Epithelial cell of proximal tubule (primary cell): ENCODE measurements at regions not wholly inside any gene's neighbourhood (a gene's known extent, or its start where the extent isn't known, plus 50 kb on each side); places are given as distances from the start of the nearest gene placed in this dataset.
A peak's percentile ranks its signal among the peaks of the same experiment; 100 is the strongest.

Experiments used
- DNase-seq: peaks from one replicate; pipeline ENCODE4 v3.0.0-alpha.2; 2011; ENCODE audit warnings: low read depth
- H3K4me3 ChIP-seq: 2 replicates; pipeline ENCODE4 v1.5.1; 2011; ENCODE audit warnings: low read depth, mild to moderate bottlenecking, low read length
- TF ChIP-seq, protein P1 (sequence below): conservative IDR thresholded peaks from 2 replicates; pipeline ENCODE4 v1.5.1; 2012; ENCODE audit warnings: low read depth, mild to moderate bottlenecking, low read length

DNA sequence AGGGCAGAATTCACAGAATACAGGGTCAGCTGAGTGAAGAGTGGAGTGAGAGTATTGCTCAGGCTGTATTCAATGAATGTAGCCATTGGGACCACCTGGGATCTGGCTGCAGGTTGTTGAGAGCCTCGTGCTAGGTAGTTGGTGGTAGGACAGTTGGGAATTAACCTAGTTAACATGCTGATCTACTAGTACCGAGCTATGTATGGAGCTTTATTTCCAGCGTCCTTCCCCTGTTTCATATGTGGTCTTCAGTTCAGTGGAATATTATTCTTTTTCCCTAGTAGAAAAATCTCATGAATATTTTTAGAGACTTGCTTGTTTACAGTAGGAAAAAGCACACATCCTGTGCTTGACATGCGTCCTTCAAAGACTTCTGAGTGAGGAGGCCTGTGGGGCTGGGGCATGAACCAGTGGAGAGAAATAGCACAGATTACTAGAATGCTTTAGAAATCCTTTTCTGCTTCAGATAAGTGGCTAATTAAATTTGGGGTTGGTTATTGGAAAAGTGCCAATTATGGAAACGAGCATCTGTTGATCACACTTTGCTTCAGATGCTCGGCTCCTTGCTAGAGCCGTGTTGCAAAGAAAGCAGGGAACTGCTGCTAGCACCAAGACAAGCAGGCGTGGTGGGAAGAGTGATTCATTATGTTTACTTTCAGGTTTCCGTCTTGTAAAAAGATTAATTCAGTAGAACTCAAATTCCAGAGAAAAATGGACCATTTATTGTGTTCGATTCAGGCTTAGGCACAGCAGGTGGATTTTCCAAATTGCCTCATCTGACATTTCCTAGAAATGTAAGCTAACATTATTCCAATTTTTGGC, 53.6 kb downstream of the ARF6 start:
- no peak for DNase-seq
- TF ChIP-seq, protein P1, sequence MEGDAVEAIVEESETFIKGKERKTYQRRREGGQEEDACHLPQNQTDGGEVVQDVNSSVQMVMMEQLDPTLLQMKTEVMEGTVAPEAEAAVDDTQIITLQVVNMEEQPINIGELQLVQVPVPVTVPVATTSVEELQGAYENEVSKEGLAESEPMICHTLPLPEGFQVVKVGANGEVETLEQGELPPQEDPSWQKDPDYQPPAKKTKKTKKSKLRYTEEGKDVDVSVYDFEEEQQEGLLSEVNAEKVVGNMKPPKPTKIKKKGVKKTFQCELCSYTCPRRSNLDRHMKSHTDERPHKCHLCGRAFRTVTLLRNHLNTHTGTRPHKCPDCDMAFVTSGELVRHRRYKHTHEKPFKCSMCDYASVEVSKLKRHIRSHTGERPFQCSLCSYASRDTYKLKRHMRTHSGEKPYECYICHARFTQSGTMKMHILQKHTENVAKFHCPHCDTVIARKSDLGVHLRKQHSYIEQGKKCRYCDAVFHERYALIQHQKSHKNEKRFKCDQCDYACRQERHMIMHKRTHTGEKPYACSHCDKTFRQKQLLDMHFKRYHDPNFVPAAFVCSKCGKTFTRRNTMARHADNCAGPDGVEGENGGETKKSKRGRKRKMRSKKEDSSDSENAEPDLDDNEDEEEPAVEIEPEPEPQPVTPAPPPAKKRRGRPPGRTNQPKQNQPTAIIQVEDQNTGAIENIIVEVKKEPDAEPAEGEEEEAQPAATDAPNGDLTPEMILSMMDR: no peak
- H3K4me3 ChIP-seq: no peak overlapping the region

DNA sequence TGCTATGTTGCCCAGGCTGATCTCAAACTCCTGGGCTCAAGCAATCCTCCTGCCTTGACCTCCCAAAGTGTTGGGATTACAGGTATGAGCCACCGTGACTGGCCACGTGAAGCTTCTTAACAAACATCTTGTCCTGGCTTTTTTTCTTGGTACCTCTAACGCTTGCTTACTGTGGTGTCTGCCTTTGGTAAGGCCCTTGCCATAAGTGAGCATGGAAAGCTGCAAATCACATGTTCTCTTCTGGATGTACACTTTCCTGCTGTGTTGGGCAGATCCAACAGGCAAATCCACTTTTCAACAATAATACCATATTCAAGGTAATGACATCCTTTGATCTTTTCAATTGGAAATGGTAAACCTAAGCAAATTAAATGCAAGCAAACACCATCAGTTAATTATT, 54.6 kb downstream of the ARF6 start:
- no peak overlapping the region for H3K4me3 ChIP-seq
- TF ChIP-seq, protein P1: no peak
- no peak for DNase-seq

DNA sequence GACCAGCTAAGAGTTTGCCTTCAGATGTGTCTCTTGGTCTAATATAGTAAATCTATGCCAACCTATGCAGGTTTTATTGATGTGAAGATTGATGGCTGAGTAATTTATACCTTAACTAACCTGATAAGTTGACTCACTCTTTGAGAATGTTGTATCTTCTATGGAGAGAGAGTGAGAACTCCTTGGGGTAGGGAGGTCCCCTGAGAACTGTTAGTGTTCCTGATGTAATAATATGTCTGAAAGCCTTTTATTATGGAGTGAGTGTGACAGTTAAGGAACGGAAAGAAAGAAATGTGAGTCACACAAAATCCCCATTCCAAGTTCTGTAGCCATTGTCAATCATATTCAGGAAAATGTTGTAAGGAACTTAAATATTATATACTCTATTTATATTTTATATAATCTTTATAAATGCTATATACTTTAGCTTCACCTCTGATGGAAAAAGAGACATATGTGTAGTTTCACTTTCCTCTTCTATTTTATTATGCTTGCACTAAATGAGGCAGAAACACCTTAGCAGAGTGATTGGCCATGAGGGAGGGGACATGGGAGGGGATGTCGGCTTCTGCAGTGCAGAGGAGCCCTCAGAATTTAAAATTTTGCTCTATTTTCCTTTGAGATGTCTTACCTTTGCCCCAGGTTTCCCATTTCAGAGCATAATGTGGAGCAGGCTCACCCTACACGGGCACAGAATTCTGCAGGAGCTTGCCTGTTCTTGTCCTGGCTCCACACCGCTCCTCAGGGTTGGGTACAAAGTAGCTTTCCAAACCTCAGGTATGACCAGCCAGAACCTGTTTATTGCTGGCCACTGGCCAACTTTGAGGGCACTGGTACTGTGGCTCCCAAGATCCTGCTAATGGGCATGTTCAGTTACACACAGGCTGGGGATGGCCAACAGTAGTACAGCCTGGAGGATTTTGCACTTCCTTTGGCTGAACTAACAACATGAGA, 57.7 kb downstream of the ARF6 start:
- DNase-seq: no peak
- H3K4me3 ChIP-seq: peak overlapping the region; percentile 16
- TF ChIP-seq, protein P1: no peak

DNA sequence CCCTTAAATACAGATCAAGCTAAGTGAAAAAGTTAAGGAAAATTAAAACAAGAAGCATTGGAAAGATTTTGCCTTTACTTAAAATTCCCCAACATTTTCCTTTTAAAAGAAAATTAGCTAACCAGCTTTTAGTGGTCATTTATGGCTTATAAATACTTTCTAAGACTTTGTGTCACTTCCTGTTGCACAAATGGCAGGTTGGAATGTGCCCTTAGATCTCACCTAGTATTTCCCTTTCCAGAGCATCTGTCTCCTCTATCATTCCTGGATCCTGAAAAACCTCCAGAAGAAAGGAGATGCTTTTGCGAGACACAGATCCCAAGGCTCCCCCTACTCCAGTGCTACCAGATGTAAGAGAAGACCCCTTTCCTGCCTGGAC, 58.3 kb downstream of the ARF6 start:
- TF ChIP-seq, protein P1: no peak
- no peak overlapping the region for H3K4me3 ChIP-seq

DNA sequence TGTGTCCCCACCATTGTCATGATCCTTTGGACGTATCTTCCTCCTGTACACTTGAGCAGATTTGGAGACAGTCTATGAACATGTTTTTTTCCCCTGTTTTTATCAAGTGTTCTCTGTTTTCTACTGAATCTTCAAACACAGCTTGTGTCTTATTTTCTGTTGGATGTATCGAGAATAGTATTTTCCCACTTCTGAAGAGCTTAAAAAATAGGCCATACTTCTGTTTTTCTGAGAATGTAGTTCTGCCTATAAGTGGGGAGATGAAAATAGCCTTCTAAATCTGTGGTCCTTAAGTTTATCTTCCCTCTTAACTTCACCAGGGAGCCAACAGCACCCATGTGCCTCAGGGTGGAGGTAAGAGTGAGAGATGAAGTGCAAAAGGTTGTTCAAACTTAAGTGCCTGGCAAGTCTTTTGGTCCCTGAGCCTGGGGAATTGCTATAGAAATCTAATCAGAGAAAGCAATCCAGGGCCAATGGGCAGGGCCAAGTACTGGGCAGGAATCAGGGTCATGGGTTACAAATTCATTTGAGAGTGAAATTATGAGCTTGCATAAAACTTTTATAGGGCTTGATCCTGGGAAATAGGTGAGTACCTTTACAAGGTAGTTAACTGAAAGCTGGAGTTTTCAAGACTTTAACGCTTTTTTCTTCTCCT, 58.9 kb downstream of the ARF6 start:
- no peak for DNase-seq
- TF ChIP-seq, protein P1: no peak
- H3K4me3 ChIP-seq: no peak overlapping the region

More for the DNA sequence above, 58.3 kb downstream of the ARF6 start:
- no peak for DNase-seq

DNA sequence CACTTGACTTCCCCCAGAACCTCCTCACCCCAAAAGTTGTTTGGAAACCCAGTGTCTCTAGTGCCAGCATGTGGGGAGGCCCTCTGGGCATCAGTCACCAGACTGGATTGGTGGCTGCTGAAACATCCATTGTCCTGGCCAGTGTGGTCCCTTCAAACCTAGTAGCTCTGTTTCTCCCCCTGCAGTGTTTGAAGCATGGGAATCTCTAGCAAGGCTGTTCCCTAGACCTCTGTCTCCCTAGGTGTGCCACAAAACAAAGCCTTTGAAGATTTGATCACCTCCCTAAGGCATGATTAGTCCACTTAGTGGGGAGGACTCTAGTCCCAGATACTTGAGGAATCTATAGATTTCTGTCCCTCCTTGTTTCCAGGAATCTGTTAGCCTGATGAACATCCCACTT, 60.3 kb downstream of the ARF6 start:
- no peak overlapping the region for H3K4me3 ChIP-seq
- TF ChIP-seq, protein P1: no peak
- DNase-seq: no peak
